ENCODE measurements at regions not wholly inside any gene's neighbourhood (a gene's known extent, or its start where the extent isn't known, plus 50 kb on each side); places are given as distances from the start of the nearest gene placed in this dataset.
"Not testable (repeated sequence)": the region's sequence is repeated elsewhere in the genome, so short reads cannot be mapped to it uniquely, and the experiment has no call there.

DNA sequence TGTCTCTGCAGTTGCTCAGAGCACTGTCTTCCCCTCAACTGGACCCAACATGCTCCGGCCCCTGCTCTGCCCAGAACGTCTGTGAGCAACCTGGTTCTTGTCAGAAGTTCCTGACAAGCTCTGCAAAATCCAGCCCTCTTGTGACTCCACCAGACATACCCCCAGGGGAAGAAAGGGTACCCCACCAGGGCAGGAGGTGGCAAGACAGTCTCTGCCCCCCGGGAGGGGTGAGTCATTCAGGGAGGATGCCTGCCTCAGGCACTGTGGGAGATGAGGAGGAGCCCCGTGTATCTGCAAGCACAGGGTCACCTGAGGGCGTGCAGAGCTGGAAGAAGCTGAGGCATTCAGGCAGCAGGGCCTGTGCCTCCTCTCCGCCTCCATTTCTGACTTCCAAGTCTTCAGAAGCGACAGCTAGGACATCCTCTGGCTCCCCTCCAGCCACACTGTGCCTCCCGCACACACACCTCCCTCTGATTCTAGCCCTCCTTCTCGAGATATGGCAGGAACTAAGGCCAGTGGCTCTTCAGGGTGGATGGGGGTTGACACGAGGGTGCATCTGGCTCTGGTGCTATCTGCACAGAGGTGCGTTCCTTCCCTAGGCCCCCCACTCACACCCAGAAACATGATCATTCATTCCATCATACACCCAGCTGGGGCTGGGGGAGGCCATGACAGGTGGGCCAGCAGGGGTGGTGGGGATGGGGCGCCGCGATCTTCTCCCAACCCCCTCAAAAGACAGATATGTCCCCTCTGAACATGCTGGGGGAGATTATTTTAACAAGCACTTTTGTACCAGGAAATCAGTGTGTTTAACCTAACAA, 222.2 kb downstream of the CYP26B1 start:
- in situ Hi-C loops (cut with HindIII; ENCODE audit: low pct_unique_long_range_greater_than_20kb, low sequenced_read_pairs), result no loop called here

DNA sequence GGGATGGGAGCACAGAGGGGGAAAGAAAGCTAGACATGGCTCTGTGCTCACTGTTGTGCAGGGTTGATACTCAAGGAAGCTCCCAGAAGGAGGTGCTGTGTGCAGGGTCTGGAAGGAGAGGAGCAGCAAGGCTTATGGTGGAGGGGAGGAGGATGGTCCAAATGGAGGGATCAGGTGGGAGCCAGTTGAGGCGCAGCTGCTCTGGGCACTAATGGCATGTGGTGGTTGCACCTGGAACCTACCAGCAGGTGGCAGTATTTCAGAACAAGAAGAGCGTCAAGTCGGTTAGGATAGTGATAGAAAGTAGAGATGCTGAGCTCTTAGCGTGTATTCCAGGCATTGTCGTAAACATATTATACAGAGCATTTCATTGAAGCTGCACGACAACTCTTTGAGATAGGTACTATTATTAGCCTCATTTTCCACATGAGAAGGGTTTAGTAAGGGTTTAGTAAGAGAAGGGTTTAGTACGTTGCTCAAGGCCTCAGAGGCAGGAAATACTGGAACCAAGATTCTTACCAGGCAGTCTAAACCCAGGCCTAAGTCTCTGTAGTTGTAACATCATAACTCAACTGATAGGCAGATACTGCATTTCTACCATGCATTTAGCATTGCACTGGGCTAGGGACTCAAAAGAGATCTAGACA, 223.7 kb downstream of the CYP26B1 start:
- in situ Hi-C loops (cut with HindIII; ENCODE audit: low pct_unique_long_range_greater_than_20kb, low sequenced_read_pairs), result no loop called here
- peak; percentile 56 to 79 for DNase-seq (ENCODE audit: low read depth in 1 of 2, low spot score in 1 of 2)
- TF ChIP-seq JUND (IDR thresholded peaks at IDR 0.05; ENCODE audit: low read depth), result no peak

More for the DNA sequence above, 222.2 kb downstream of the CYP26B1 start:
- TF ChIP-seq JUND (IDR thresholded peaks at IDR 0.05; ENCODE audit: low read depth), result no peak
- no peak for DNase-seq (ENCODE audit: low read depth in 1 of 2, low spot score in 1 of 2)

DNA sequence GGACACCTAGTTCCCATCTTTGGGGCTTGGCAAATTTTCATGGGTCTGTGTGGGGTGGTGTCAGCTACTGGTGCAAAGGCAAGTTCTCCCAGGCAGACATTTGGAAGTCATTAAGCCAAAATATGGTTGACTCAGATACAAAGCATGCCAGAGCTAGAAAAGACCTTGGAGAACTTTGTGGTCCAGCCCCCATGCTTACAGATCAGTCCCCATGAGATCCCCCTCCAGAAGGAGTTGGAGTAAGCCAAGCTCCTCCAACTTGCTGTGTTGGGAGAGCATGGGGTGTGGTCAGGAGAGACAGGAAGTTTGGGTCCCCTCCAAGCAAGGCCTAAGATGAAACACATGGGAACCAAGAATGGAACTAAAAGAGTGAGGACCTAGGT, 224.5 kb downstream of the CYP26B1 start:
- in situ Hi-C loops (cut with HindIII; ENCODE audit: low pct_unique_long_range_greater_than_20kb, low sequenced_read_pairs), result no loop called here
- TF ChIP-seq JUND (IDR thresholded peaks at IDR 0.05; ENCODE audit: low read depth), result no peak
- no peak for DNase-seq (ENCODE audit: low read depth in 1 of 2, low spot score in 1 of 2)

DNA sequence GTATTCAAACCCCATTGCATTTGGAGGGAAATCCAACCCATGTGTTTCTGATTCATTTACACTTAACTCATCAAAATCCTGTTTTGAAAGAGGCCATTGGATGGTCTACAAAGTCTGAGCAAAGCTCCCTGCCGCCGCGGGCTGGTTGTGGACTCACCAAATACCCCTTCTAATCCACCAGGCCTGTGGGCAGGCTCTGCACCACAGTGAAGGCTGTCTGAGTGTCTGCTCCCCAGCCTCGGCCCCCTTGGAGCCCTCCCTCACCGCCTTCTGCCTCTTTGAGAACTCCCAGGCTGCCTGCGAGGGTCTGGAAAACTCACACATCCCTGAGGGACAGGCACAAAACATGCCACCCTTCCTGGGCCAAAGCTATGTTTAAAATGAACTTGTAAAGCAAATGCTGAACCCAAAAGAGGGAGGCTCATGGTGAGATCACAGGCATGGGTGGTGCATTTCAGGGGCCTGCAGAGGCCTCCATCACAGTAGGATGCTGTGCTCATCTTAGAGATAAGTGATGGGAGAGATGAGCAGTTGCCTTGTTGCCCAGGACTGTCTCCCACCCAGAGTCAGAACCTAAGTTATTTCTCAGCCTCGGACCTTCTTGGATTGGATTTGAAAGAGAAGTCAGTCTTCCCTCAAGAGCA, 225.0 kb downstream of the CYP26B1 start:
- no peak for TF ChIP-seq JUND (IDR thresholded peaks at IDR 0.05; ENCODE audit: low read depth)
- in situ Hi-C loops (cut with HindIII; ENCODE audit: low pct_unique_long_range_greater_than_20kb, low sequenced_read_pairs), result no loop called here
- no peak for DNase-seq (ENCODE audit: low read depth in 1 of 2, low spot score in 1 of 2)

- TF ChIP-seq JUND (IDR thresholded peaks at IDR 0.05; ENCODE audit: low read depth), result no peak
- in situ Hi-C loops (cut with HindIII; ENCODE audit: low pct_unique_long_range_greater_than_20kb, low sequenced_read_pairs), result no loop called here
- no peak for DNase-seq (ENCODE audit: low read depth in 1 of 2, low spot score in 1 of 2)
Observed at GRCh38 chr2:71922091-71922490, 225.6 kb downstream of the CYP26B1 start.

- in situ Hi-C loops (cut with HindIII; ENCODE audit: low pct_unique_long_range_greater_than_20kb, low sequenced_read_pairs); DNase-seq (ENCODE audit: low read depth in 1 of 2, low spot score in 1 of 2): not testable (repeated sequence)
Observed at GRCh38 chr2:71920819-71921218, 226.8 kb downstream of the CYP26B1 start.

- in situ Hi-C loops (cut with HindIII; ENCODE audit: low pct_unique_long_range_greater_than_20kb, low sequenced_read_pairs), result no loop called here
- no peak for TF ChIP-seq JUND (IDR thresholded peaks at IDR 0.05; ENCODE audit: low read depth)
- DNase-seq (ENCODE audit: low read depth in 1 of 2, low spot score in 1 of 2), result no peak
Observed at GRCh38 chr2:71919708-71920107, 228.0 kb downstream of the CYP26B1 start.

DNA sequence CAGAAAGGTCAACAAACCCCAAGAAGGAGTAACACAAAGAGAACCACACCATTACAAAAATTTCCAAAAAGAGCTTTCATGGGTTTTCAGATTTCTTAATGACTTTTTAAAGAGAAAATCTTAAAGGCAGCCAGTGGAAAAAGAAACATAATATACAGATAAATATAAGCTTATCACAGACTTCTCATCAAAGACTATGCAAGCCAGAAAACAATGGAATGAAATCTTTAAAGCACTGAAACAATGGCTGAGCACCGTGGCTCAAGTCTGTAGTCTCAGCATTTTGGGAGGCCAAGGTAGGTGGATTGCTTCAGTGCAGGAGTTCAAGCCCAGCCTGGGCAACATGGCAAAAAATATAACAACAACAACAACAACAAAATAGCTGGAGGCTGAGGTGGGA, 237.4 kb downstream of the CYP26B1 start:
- in situ Hi-C loops (cut with HindIII; ENCODE audit: low pct_unique_long_range_greater_than_20kb, low sequenced_read_pairs), result no loop called here
- no peak for TF ChIP-seq JUND (IDR thresholded peaks at IDR 0.05; ENCODE audit: low read depth)
- DNase-seq (ENCODE audit: low read depth in 1 of 2, low spot score in 1 of 2), result no peak

- DNase-seq (ENCODE audit: low read depth in 1 of 2, low spot score in 1 of 2), result no peak
- in situ Hi-C loops (cut with HindIII; ENCODE audit: low pct_unique_long_range_greater_than_20kb, low sequenced_read_pairs), result no loop called here
- no peak for TF ChIP-seq JUND (IDR thresholded peaks at IDR 0.05; ENCODE audit: low read depth)
Observed at GRCh38 chr2:71908798-71909197, 238.9 kb downstream of the CYP26B1 start.

GRCh38 chr2:71907503-71907902, 240.2 kb downstream of the CYP26B1 start:
- TF ChIP-seq JUND (IDR thresholded peaks at IDR 0.05; ENCODE audit: low read depth), result no peak
- DNase-seq (ENCODE audit: low read depth in 1 of 2, low spot score in 1 of 2), result no peak
- in situ Hi-C loops (cut with HindIII; ENCODE audit: low pct_unique_long_range_greater_than_20kb, low sequenced_read_pairs), result no loop called here

GRCh38 chr2:71906357-71906973, 241.2 kb downstream of the CYP26B1 start:
- in situ Hi-C loops (cut with HindIII; ENCODE audit: low pct_unique_long_range_greater_than_20kb, low sequenced_read_pairs), result no loop called here
- no peak for DNase-seq (ENCODE audit: low read depth in 1 of 2, low spot score in 1 of 2)
- TF ChIP-seq JUND (IDR thresholded peaks at IDR 0.05; ENCODE audit: low read depth), result no peak

DNA sequence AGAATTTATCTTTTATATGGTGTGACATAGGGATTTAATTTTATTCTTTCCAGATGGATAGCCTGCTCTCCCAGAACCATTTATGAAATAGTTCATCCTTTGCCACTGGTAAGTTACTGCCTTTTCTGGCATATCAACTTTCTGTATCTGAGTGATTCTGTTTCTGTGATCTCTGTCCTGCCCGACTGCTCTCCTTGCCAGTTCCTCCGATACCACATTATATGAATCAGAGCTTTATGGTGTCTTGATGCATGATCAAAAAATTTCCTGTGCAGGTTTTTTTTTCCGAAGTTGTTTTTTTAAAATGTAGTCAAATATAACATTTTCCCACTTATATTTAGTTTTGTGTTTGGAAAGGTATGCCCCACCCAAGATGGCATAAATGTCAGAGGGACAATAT, 242.5 kb downstream of the CYP26B1 start:
- in situ Hi-C loops (cut with HindIII; ENCODE audit: low pct_unique_long_range_greater_than_20kb, low sequenced_read_pairs), result no loop called here
- no peak for TF ChIP-seq JUND (IDR thresholded peaks at IDR 0.05; ENCODE audit: low read depth)
- no peak for DNase-seq (ENCODE audit: low read depth in 1 of 2, low spot score in 1 of 2)

DNA sequence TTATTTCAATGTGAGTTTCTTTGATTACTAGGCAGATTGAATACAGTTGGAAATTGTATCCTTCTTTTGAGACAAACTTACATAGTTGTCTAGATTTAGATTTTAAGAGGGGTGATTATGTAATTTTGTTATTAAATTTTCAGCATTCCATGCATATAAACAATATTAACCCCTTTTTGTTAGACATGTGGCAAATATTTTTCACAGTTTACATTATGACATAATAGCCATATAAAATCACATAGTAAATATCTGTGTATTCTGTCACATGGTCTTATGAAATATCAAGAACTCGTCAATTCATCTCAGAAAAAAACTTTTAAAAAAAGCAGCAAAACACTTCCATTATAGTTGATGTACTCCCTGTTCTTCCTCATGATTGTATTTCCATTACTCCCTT, 243.8 kb downstream of the CYP26B1 start:
- in situ Hi-C loops (cut with HindIII; ENCODE audit: low pct_unique_long_range_greater_than_20kb, low sequenced_read_pairs), result no loop called here
- TF ChIP-seq JUND (IDR thresholded peaks at IDR 0.05; ENCODE audit: low read depth), result no peak
- no peak for DNase-seq (ENCODE audit: low read depth in 1 of 2, low spot score in 1 of 2)

Data from T47D (cell line).